ENCODE measurements at regions not wholly inside any gene's neighbourhood (a gene's known extent, or its start where the extent isn't known, plus 50 kb on each side); places are given as distances from the start of the nearest gene placed in this dataset.

DNA sequence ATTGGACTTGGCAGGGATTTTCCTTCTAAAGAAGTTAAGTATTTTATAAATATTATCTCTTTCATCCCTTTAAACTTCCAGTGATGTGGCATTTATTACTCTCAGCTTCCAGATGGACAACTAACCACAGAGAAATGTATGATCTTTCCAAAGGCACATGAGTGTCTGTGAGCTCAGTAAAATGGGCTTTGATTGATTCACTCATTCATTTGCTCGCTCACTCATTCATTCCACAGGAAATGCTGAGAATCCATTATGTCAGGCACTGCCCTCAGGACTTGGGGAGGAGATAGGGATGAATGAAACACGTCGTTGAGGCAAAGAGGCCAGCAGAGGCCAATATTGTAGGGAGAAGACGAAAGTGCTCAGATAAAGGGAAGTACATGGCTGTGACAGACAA lies 359.3 kb downstream of the EFNB2 start:
- TF ChIP-seq, protein P1, sequence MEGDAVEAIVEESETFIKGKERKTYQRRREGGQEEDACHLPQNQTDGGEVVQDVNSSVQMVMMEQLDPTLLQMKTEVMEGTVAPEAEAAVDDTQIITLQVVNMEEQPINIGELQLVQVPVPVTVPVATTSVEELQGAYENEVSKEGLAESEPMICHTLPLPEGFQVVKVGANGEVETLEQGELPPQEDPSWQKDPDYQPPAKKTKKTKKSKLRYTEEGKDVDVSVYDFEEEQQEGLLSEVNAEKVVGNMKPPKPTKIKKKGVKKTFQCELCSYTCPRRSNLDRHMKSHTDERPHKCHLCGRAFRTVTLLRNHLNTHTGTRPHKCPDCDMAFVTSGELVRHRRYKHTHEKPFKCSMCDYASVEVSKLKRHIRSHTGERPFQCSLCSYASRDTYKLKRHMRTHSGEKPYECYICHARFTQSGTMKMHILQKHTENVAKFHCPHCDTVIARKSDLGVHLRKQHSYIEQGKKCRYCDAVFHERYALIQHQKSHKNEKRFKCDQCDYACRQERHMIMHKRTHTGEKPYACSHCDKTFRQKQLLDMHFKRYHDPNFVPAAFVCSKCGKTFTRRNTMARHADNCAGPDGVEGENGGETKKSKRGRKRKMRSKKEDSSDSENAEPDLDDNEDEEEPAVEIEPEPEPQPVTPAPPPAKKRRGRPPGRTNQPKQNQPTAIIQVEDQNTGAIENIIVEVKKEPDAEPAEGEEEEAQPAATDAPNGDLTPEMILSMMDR (tag by site-specific recombination; IDR thresholded peaks at IDR 0.05): no peak
- no peak for TF ChIP-seq ZNF596 (tag by site-specific recombination; IDR thresholded peaks at IDR 0.05)
- no peak for TF ChIP-seq MYNN (tag by site-specific recombination; IDR thresholded peaks at IDR 0.05; ENCODE audit: borderline replicate concordance)
- no peak for TF ChIP-seq ZBTB26 (tag by site-specific recombination; optimal IDR thresholded peaks at IDR 0.05)
- no peak for TF ChIP-seq ZNF449 (tag by site-specific recombination; IDR thresholded peaks at IDR 0.05)
- no peak for TF ChIP-seq SCRT2 (tag by site-specific recombination; IDR thresholded peaks at IDR 0.05)
- TF ChIP-seq ZNF223 (tag by site-specific recombination; IDR thresholded peaks at IDR 0.05): no peak
- TF ChIP-seq ZNF692 (tag by site-specific recombination; IDR thresholded peaks at IDR 0.05): no peak
